BE2C (cell line): ENCODE measurements at regions not wholly inside any gene's neighbourhood (a gene's known extent, or its start where the extent isn't known, plus 50 kb on each side); places are given as distances from the start of the nearest gene placed in this dataset.

Source experiments
- DNase-seq: peaks from one replicate; pipeline ENCODE4 v3.0.0-alpha.2; 2020
- H3K27me3 ChIP-seq: fragments of 250-450 bp; sonication (Bioruptor Pico); 2 replicates; pipeline ENCODE4 v1.5.1; 2020; ENCODE audit warnings: mild to moderate bottlenecking
- H3K36me3 ChIP-seq: fragments of 250-450 bp; sonication (Bioruptor Pico); 2 replicates; pipeline ENCODE4 v1.5.1; 2020; ENCODE audit warnings: mild to moderate bottlenecking
- H3K4me1 ChIP-seq: fragments of 250-450 bp; sonication (Bioruptor Pico); 2 replicates; pipeline ENCODE4 v1.5.1; 2020
- H3K4me3 ChIP-seq: 2 replicates; pipeline ENCODE4 v1.5.1; 2011; ENCODE audit warnings: low read depth, low read length
- H3K9me3 ChIP-seq: fragments of 250-450 bp; sonication (Bioruptor Pico); 2 replicates; pipeline ENCODE4 v1.5.1; 2020
- TF ChIP-seq, protein P1 (sequence below): IDR thresholded peaks from 2 replicates; pipeline ENCODE4 v1.5.1; 2012; ENCODE audit warnings: mild to moderate bottlenecking, low read depth, low read length

- Histone ChIP-seq H3K36me3 (no peaks in the 10 kb centered on the region), H3K9me3 (no peaks in the 10 kb centered on the region), H3K4me3 (no peak overlapping the region), H3K4me1 (no peaks in the 10 kb centered on the region), H3K27me3 (no peaks in the 10 kb centered on the region)
- no peak for DNase-seq
- TF ChIP-seq, protein P1, sequence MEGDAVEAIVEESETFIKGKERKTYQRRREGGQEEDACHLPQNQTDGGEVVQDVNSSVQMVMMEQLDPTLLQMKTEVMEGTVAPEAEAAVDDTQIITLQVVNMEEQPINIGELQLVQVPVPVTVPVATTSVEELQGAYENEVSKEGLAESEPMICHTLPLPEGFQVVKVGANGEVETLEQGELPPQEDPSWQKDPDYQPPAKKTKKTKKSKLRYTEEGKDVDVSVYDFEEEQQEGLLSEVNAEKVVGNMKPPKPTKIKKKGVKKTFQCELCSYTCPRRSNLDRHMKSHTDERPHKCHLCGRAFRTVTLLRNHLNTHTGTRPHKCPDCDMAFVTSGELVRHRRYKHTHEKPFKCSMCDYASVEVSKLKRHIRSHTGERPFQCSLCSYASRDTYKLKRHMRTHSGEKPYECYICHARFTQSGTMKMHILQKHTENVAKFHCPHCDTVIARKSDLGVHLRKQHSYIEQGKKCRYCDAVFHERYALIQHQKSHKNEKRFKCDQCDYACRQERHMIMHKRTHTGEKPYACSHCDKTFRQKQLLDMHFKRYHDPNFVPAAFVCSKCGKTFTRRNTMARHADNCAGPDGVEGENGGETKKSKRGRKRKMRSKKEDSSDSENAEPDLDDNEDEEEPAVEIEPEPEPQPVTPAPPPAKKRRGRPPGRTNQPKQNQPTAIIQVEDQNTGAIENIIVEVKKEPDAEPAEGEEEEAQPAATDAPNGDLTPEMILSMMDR = no peak
Measured at GRCh38 chr10:23892296-23892695, 316.6 kb upstream of the KIAA1217 start.

DNA sequence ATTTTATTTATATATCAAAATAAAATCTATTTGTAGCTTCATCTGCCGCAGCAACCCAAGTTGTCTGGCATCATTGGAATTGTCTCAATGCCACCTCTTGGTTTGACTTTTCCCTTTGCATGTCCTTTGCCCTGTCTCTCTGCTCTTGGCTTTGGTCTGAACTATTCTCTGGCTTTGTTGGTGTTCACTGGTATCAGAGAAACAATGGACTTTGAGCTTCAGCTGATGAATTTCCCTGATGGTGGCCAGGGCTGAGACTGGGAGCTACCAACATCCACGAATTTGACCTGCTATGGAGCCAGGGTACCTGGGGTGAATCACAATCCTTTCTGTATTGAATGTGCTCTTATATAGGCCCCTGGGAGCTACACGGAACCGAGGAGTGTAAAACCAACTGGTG lies 311.7 kb upstream of the KIAA1217 start:
- Histone ChIP-seq H3K4me1 (no peaks in the 10 kb centered on the region), H3K9me3 (no peaks in the 10 kb centered on the region), H3K27me3 (no peaks in the 10 kb centered on the region), H3K4me3 (no peak overlapping the region), H3K36me3 (no peaks in the 10 kb centered on the region)
- DNase-seq = no peak
- TF ChIP-seq, protein P1 = no peak

- Histone ChIP-seq H3K27me3 (no peaks in the 10 kb centered on the region), H3K4me1 (no peaks in the 10 kb centered on the region), H3K4me3 (no peak overlapping the region), H3K36me3 (no peaks in the 10 kb centered on the region), H3K9me3 (no peaks in the 10 kb centered on the region)
- TF ChIP-seq, protein P1 = no peak
- DNase-seq = no peak
Measured at GRCh38 chr10:23897861-23898260, 311.1 kb upstream of the KIAA1217 start.

GRCh38 chr10:23899166-23899565 lies 309.8 kb upstream of the KIAA1217 start:
- H3K27me3 ChIP-seq = no peaks in the 10 kb centered on the region
- H3K4me3 ChIP-seq = no peak overlapping the region
- no peaks in the 10 kb centered on the region for H3K4me1 ChIP-seq
- TF ChIP-seq, protein P1 = no peak
- H3K36me3 ChIP-seq = no peaks in the 10 kb centered on the region
- DNase-seq = no peak
- no peaks in the 10 kb centered on the region for H3K9me3 ChIP-seq

GRCh38 chr10:23910291-23910690 lies 298.6 kb upstream of the KIAA1217 start:
- no peak overlapping the region for H3K4me3 ChIP-seq
- TF ChIP-seq, protein P1 = no peak
- no peaks in the 10 kb centered on the region for H3K9me3 ChIP-seq
- no peaks in the 10 kb centered on the region for H3K4me1 ChIP-seq
- no peaks in the 10 kb centered on the region for H3K36me3 ChIP-seq
- H3K27me3 ChIP-seq = no peaks in the 10 kb centered on the region
- no peak for DNase-seq

DNA sequence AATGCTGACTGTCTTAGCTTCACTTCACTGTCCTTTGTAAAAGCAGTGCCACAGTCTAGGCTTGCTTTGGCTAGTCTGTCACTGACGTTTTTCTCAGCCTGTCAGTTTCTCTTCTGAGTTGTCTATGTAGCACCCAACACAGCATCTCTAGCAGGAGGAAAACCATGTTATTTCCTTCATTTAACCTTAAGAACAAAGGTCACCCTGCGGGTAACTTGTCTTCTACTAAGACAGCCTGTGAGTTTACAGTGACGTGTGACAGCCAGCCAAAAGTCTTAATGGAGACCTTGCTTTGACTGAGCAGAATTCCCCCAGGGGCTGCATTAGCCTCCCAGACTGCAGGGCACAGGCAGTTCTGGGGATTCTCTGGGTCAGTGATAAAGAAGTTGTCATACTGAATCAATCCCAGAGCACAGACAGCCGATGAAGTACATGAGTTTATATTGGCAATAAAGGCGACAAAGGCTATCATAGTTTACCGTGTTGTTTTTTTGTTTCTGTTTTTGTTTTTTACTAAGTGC lies 296.0 kb upstream of the KIAA1217 start:
- no peaks in the 10 kb centered on the region for H3K9me3 ChIP-seq
- no peaks in the 10 kb centered on the region for H3K36me3 ChIP-seq
- H3K4me3 ChIP-seq = no peak overlapping the region
- DNase-seq = no peak
- no peaks in the 10 kb centered on the region for H3K4me1 ChIP-seq
- no peaks in the 10 kb centered on the region for H3K27me3 ChIP-seq
- TF ChIP-seq, protein P1 = no peak
